HG02884 (cell line): ENCODE measurements at regions not wholly inside any gene's neighbourhood (a gene's known extent, or its start where the extent isn't known, plus 50 kb on each side); places are given as distances from the start of the nearest gene placed in this dataset.

Source experiments
- ATAC-seq: cut with Tn5 transposase; IDR thresholded peaks from one replicate; pipeline ENCODE4 v1.9.1; 2021; ENCODE audit warnings: mild to moderate bottlenecking, moderate library complexity; ENCODE audit not compliant: unreplicated experiment

- no peak for ATAC-seq
Measured at GRCh38 chr12:13451776-13452175, 255.2 kb downstream of the EMP1 start.

GRCh38 chr12:13450231-13451080, 253.9 kb downstream of the EMP1 start:
- ATAC-seq, result no peak

- ATAC-seq, result no peak
Measured at GRCh38 chr12:13444076-13444475, 247.6 kb downstream of the EMP1 start.

GRCh38 chr12:13443498-13443897, 247.0 kb downstream of the EMP1 start:
- ATAC-seq, result no peak

- ATAC-seq, result no peak
Measured at GRCh38 chr12:13443028-13443427, 246.5 kb downstream of the EMP1 start.

- ATAC-seq, result no peak
Measured at GRCh38 chr12:13442457-13442856, 245.9 kb downstream of the EMP1 start.

- ATAC-seq, result no peak
Measured at GRCh38 chr12:13440844-13441243, 244.3 kb downstream of the EMP1 start.

GRCh38 chr12:13437541-13437940, 241.0 kb downstream of the EMP1 start:
- ATAC-seq, result no peak

GRCh38 chr12:13436696-13437391, 240.3 kb downstream of the EMP1 start:
- no peak for ATAC-seq

- no peak for ATAC-seq
Measured at GRCh38 chr12:13436182-13436581, 239.7 kb downstream of the EMP1 start.

- no peak for ATAC-seq
Measured at GRCh38 chr12:13435235-13435933, 238.9 kb downstream of the EMP1 start.

GRCh38 chr12:13433768-13434167, 237.2 kb downstream of the EMP1 start:
- no peak for ATAC-seq

GRCh38 chr12:13431041-13431440, 234.5 kb downstream of the EMP1 start:
- no peak for ATAC-seq

- no peak for ATAC-seq
Measured at GRCh38 chr12:13428538-13429265, 232.2 kb downstream of the EMP1 start.

- ATAC-seq, result no peak
Measured at GRCh38 chr12:13425766-13426165, 229.2 kb downstream of the EMP1 start.

- ATAC-seq, result no peak
Measured at GRCh38 chr12:13422291-13422690, 225.8 kb downstream of the EMP1 start.

- no peak for ATAC-seq
Measured at GRCh38 chr12:13417516-13417915, 221.0 kb downstream of the EMP1 start.

- no peak for ATAC-seq
Measured at GRCh38 chr12:13411287-13411686, 214.8 kb downstream of the EMP1 start.

- ATAC-seq, result no peak
Measured at GRCh38 chr12:13405961-13406703, 209.6 kb downstream of the EMP1 start.
